B cell (primary cell): ENCODE measurements at regions not wholly inside any gene's neighbourhood (a gene's known extent, or its start where the extent isn't known, plus 50 kb on each side); places are given as distances from the start of the nearest gene placed in this dataset.

Experiments used
- EZH2 ChIP-seq: IDR thresholded peaks from 2 replicates; pipeline ENCODE4 v1.6.1; 2012; ENCODE audit warnings: borderline replicate concordance, low read depth, mild to moderate bottlenecking, moderate library complexity, low read length; ENCODE audit not compliant: insufficient read depth, poor library complexity, severe bottlenecking
- TF ChIP-seq, protein P1 (sequence below): fragments of 200-600 bp; IDR thresholded peaks from one replicate; pipeline ENCODE4 v1.8.0; 2022; ENCODE audit warnings: antibody characterized with exemption, mild to moderate bottlenecking

DNA sequence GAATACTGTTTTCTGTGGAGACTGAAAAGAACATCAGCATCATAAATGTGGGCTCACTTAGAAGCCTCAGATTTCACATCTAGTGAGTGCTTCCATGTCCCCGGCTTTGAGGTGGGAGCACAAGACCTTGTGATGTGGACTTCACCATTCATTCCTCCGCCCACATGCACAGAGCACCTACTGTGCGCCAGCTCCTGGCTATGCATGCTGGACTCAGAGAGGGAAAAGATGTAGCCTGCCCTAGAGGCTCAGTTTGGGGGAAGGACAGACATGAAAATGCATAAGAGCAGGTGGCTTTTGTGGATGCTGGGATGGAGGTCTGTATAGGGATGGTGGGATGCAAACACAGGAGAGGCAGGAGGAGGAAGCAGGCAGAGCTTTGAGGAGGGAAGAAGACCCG lies 65.0 kb downstream of the SERPINA3 start:
- TF ChIP-seq, protein P1, sequence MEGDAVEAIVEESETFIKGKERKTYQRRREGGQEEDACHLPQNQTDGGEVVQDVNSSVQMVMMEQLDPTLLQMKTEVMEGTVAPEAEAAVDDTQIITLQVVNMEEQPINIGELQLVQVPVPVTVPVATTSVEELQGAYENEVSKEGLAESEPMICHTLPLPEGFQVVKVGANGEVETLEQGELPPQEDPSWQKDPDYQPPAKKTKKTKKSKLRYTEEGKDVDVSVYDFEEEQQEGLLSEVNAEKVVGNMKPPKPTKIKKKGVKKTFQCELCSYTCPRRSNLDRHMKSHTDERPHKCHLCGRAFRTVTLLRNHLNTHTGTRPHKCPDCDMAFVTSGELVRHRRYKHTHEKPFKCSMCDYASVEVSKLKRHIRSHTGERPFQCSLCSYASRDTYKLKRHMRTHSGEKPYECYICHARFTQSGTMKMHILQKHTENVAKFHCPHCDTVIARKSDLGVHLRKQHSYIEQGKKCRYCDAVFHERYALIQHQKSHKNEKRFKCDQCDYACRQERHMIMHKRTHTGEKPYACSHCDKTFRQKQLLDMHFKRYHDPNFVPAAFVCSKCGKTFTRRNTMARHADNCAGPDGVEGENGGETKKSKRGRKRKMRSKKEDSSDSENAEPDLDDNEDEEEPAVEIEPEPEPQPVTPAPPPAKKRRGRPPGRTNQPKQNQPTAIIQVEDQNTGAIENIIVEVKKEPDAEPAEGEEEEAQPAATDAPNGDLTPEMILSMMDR, result no peak
- no peak for TF ChIP-seq EZH2
